Esophagus mucosa (tissue), 1 donor: ENCODE measurements at regions not wholly inside any gene's neighbourhood (a gene's known extent, or its start where the extent isn't known, plus 50 kb on each side); places are given as distances from the start of the nearest gene placed in this dataset.
A peak's percentile ranks its signal among the peaks of the same experiment; 100 is the strongest.

Source experiments
- ATAC-seq: fragments of 200-7000 bp; cut with Tn5 transposase; one replicate; pipeline ENCODE4 v1.9.1; 2020
- donor health status: DM: yes; HTN: yes; CAD: no.

- no peak for ATAC-seq
Measured at GRCh38 chr11:80173371-80174136, 732.7 kb upstream of the TENM4 start.

GRCh38 chr11:80168796-80169195, 728.0 kb upstream of the TENM4 start:
- ATAC-seq: no peak

GRCh38 chr11:80167766-80168165, 726.9 kb upstream of the TENM4 start:
- ATAC-seq: no peak

- ATAC-seq: no peak
Measured at GRCh38 chr11:80165744-80166143, 724.9 kb upstream of the TENM4 start.

GRCh38 chr11:80163441-80163840, 722.6 kb upstream of the TENM4 start:
- no peak for ATAC-seq

- ATAC-seq: no peak
Measured at GRCh38 chr11:80163011-80163410, 722.2 kb upstream of the TENM4 start.

GRCh38 chr11:80162387-80162786, 721.6 kb upstream of the TENM4 start:
- ATAC-seq: no peak

GRCh38 chr11:80157447-80157846, 716.6 kb upstream of the TENM4 start:
- no peak for ATAC-seq

GRCh38 chr11:80156062-80156461, 715.2 kb upstream of the TENM4 start:
- no peak for ATAC-seq

GRCh38 chr11:80155412-80156017, 714.7 kb upstream of the TENM4 start:
- ATAC-seq: peak; percentile 15

GRCh38 chr11:80146232-80146631, 705.4 kb upstream of the TENM4 start:
- peak; percentile 85 for ATAC-seq

- ATAC-seq: no peak
Measured at GRCh38 chr11:80144897-80145594, 704.2 kb upstream of the TENM4 start.

GRCh38 chr11:80136991-80137390, 696.2 kb upstream of the TENM4 start:
- ATAC-seq: no peak

GRCh38 chr11:80129396-80129795, 688.6 kb upstream of the TENM4 start:
- ATAC-seq: no peak

GRCh38 chr11:80122211-80122610, 681.4 kb upstream of the TENM4 start:
- ATAC-seq: no peak

GRCh38 chr11:80118073-80118472, 677.2 kb upstream of the TENM4 start:
- ATAC-seq: peak; percentile 81

GRCh38 chr11:80116796-80117195, 676.0 kb upstream of the TENM4 start:
- ATAC-seq: no peak

- ATAC-seq: no peak
Measured at GRCh38 chr11:80109652-80110051, 668.8 kb upstream of the TENM4 start.

- no peak for ATAC-seq
Measured at GRCh38 chr11:80109031-80109430, 668.2 kb upstream of the TENM4 start.

GRCh38 chr11:80107415-80107814, 666.6 kb upstream of the TENM4 start:
- no peak for ATAC-seq

- no peak for ATAC-seq
Measured at GRCh38 chr11:80104191-80104590, 663.4 kb upstream of the TENM4 start.

GRCh38 chr11:80103142-80103859, 662.5 kb upstream of the TENM4 start:
- no peak for ATAC-seq

GRCh38 chr11:80097146-80097545, 656.3 kb upstream of the TENM4 start:
- ATAC-seq: no peak
